ENCODE measurements at regions not wholly inside any gene's neighbourhood (a gene's known extent, or its start where the extent isn't known, plus 50 kb on each side); places are given as distances from the start of the nearest gene placed in this dataset.
"Not testable (repeated sequence)": the region's sequence is repeated elsewhere in the genome, so short reads cannot be mapped to it uniquely, and the experiment has no call there.

DNA sequence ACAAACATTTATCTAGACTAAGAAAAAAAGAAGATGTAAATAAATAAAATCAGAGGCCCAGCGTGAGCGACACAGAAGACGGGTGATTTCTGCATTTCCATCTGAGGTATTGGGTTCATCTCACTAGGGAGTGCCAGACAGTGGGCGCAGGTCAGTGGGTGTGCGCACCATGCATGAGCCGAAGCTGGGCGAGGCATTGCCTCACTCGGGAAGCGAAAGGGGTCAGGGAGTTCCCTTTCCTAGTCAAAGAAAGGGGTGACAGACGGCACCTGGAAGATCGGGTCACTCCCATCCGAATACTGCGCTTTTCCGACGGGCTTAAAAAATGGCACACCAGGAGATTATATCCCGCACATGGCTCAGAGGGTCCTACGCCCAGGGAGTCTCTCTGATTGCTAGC is 79.5 kb upstream of the ABCD2 start:
- TF ChIP-seq, protein P1, sequence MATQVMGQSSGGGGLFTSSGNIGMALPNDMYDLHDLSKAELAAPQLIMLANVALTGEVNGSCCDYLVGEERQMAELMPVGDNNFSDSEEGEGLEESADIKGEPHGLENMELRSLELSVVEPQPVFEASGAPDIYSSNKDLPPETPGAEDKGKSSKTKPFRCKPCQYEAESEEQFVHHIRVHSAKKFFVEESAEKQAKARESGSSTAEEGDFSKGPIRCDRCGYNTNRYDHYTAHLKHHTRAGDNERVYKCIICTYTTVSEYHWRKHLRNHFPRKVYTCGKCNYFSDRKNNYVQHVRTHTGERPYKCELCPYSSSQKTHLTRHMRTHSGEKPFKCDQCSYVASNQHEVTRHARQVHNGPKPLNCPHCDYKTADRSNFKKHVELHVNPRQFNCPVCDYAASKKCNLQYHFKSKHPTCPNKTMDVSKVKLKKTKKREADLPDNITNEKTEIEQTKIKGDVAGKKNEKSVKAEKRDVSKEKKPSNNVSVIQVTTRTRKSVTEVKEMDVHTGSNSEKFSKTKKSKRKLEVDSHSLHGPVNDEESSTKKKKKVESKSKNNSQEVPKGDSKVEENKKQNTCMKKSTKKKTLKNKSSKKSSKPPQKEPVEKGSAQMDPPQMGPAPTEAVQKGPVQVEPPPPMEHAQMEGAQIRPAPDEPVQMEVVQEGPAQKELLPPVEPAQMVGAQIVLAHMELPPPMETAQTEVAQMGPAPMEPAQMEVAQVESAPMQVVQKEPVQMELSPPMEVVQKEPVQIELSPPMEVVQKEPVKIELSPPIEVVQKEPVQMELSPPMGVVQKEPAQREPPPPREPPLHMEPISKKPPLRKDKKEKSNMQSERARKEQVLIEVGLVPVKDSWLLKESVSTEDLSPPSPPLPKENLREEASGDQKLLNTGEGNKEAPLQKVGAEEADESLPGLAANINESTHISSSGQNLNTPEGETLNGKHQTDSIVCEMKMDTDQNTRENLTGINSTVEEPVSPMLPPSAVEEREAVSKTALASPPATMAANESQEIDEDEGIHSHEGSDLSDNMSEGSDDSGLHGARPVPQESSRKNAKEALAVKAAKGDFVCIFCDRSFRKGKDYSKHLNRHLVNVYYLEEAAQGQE (IDR thresholded peaks at IDR 0.05; ENCODE audit: insufficient read depth in 1 of 2, low read depth in 2 of 2, low read length in 1 of 2): not testable (repeated sequence)
- TF ChIP-seq, protein P2, sequence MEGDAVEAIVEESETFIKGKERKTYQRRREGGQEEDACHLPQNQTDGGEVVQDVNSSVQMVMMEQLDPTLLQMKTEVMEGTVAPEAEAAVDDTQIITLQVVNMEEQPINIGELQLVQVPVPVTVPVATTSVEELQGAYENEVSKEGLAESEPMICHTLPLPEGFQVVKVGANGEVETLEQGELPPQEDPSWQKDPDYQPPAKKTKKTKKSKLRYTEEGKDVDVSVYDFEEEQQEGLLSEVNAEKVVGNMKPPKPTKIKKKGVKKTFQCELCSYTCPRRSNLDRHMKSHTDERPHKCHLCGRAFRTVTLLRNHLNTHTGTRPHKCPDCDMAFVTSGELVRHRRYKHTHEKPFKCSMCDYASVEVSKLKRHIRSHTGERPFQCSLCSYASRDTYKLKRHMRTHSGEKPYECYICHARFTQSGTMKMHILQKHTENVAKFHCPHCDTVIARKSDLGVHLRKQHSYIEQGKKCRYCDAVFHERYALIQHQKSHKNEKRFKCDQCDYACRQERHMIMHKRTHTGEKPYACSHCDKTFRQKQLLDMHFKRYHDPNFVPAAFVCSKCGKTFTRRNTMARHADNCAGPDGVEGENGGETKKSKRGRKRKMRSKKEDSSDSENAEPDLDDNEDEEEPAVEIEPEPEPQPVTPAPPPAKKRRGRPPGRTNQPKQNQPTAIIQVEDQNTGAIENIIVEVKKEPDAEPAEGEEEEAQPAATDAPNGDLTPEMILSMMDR (IDR thresholded peaks at IDR 0.05): not testable (repeated sequence)
- not testable (repeated sequence) for TF ChIP-seq SIN3A (IDR thresholded peaks at IDR 0.05; ENCODE audit: borderline replicate concordance, insufficient read depth, low read depth, low read length)

Data from Panc1 (cell line).